ENCODE measurements at regions not wholly inside any gene's neighbourhood (a gene's known extent, or its start where the extent isn't known, plus 50 kb on each side); places are given as distances from the start of the nearest gene placed in this dataset.

- DNase-seq = no peak
These were observed 103.6 kb upstream of the EGR2 start for GRCh38 chr10:62919776-62920175.

- DNase-seq = no peak
These were observed 101.5 kb upstream of the EGR2 start for GRCh38 chr10:62917475-62918238.

GRCh38 chr10:62916141-62916603 is 100.0 kb upstream of the EGR2 start:
- no peak for DNase-seq

- no peak for DNase-seq
These were observed 99.0 kb upstream of the EGR2 start for GRCh38 chr10:62915158-62915557.

- no peak for DNase-seq
These were observed 95.9 kb upstream of the EGR2 start for GRCh38 chr10:62912086-62912485.

GRCh38 chr10:62911210-62911963 is 95.2 kb upstream of the EGR2 start:
- no peak for DNase-seq

- no peak for DNase-seq
These were observed 91.5 kb upstream of the EGR2 start for GRCh38 chr10:62907470-62908212.

GRCh38 chr10:62904281-62904875 is 88.2 kb upstream of the EGR2 start:
- no peak for DNase-seq

- no peak for DNase-seq
These were observed 87.7 kb upstream of the EGR2 start for GRCh38 chr10:62903828-62904227.

GRCh38 chr10:62900829-62901571 is 84.8 kb upstream of the EGR2 start:
- DNase-seq = no peak

- no peak for DNase-seq
These were observed 83.1 kb upstream of the EGR2 start for GRCh38 chr10:62899311-62899710.

- no peak for DNase-seq
These were observed 78.9 kb upstream of the EGR2 start for GRCh38 chr10:62895063-62895462.

GRCh38 chr10:62894156-62894555 is 78.0 kb upstream of the EGR2 start:
- no peak for DNase-seq

- no peak for DNase-seq
These were observed 76.9 kb upstream of the EGR2 start for GRCh38 chr10:62893036-62893435.

GRCh38 chr10:62890395-62890794 is 74.2 kb upstream of the EGR2 start:
- DNase-seq = no peak

- DNase-seq = no peak
These were observed 71.5 kb upstream of the EGR2 start for GRCh38 chr10:62887642-62888041.

- no peak for DNase-seq
These were observed 69.7 kb upstream of the EGR2 start for GRCh38 chr10:62885684-62886461.

- no peak for DNase-seq
These were observed 64.0 kb upstream of the EGR2 start for GRCh38 chr10:62880162-62880561.

- no peak for DNase-seq
These were observed 57.7 kb upstream of the EGR2 start for GRCh38 chr10:62873866-62874265.

- DNase-seq = no peak
These were observed 54.7 kb upstream of the EGR2 start for GRCh38 chr10:62870866-62871265.

GRCh38 chr10:62869958-62870357 is 53.8 kb upstream of the EGR2 start:
- DNase-seq = no peak

- no peak for DNase-seq
These were observed 50.8 kb upstream of the EGR2 start for GRCh38 chr10:62866941-62867340.

Data from stimulated activated naive CD4-positive, alpha-beta T cell (primary cell).